Stimulated activated CD4-positive, alpha-beta T cell treated with anti-CD3 and anti-CD28 coated beads, Interleukin-15, amount 100 ng/mL, for 1 hour (primary cell): ENCODE measurements at regions not wholly inside any gene's neighbourhood (a gene's known extent, or its start where the extent isn't known, plus 50 kb on each side); places are given as distances from the start of the nearest gene placed in this dataset.

Experiments used
- DNase-seq, 2 donors: peaks; one replicate each; pipeline ENCODE4 v3.0.0-alpha.2; 2020; ENCODE audit warnings: low read depth in 1 of 2, low spot score in 1 of 2

DNA sequence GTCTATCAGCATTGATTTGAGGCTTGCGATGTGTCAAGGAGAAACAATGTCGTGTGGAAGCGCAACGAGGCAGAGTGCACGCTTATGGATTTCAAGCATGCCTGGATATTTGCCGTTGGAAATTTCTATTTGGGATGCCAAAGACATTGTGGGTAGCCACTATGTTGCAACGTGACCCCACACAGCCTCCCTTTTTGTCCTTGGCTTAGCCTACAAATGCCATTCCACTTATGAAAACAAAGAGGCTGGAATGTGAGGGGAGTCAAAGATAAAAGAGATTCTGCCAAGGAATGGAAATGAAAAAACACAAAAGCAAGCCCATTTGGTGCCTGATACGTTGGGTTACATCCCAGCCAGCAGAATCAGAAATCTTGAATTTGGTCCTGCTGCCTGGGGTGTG, 721.2 kb downstream of the GALR1 start:
- no peak for DNase-seq

DNA sequence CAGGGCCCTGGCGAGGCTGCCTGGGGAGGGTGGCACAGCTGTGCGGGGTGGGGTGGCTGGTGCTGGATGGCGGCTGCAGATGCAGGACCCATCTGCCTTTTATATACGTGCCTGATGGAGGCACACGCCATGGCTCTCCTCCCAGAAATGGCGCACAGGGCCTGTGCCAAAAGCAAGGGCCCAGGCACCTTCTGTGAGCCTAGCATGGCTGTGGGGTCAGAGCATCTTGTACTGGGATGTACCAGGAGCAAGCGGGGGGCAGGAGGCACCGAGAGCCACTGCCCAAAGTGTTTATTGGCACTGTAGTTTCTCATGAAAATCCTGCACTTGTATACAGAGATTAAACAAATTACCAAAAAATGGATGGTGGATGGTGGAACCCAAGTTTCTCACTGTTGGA, 724.1 kb downstream of the GALR1 start:
- no peak for DNase-seq

DNA sequence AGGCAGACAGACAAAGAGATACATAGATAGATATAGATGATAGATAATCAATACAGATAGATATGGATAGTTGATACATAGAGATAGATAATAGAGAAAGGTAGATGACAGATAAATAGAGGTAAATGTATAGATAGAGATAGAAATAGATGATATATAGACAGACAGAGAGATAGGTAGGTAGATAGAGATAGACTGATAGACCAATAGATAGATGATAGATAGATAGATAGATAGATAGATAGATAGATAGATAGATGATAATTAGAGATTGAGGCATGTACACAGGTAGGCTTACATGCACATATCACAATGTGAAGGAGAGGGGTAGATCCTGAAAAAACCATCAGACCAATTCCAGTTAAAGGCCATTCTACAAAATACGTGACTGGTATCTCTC, 724.7 kb downstream of the GALR1 start:
- no peak for DNase-seq

DNA sequence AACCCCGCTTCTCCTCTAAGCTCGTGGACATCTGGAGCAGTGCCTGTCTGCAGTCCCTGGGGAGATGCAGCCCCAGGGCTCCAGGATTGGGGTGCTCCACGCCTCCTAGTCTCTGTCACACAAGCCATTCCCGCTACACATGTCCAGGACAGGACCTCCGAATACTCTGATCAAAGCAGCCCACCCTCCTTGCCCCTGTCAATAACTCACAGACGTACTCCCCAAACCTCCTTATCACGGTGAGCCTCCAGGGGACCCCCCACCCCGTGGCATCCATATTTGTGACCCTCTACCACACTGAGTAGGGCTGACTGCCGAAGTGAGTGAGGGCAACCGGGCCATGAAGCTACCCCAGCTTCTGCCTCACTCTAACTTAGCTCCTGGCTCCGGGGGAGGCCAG, 727.7 kb downstream of the GALR1 start:
- no peak for DNase-seq

DNA sequence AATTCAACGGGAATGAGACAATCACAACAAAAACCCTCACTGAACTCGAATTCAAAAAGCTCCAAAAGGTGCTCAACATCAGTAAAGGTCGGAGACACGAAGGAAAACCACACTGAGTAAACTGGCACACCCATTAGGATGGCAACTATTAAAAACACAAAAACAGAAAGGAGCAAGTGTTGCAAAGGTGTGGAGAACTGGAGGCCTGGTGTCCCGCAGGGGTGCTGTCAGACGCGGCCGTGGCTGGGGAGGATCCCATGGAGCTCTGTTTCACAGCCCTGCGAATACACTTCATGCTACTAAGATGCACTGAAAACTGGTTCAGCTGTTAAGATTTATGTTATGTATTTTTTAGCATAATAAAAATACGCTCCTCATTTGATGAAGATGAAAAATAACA, 730.6 kb downstream of the GALR1 start:
- no peak for DNase-seq

DNA sequence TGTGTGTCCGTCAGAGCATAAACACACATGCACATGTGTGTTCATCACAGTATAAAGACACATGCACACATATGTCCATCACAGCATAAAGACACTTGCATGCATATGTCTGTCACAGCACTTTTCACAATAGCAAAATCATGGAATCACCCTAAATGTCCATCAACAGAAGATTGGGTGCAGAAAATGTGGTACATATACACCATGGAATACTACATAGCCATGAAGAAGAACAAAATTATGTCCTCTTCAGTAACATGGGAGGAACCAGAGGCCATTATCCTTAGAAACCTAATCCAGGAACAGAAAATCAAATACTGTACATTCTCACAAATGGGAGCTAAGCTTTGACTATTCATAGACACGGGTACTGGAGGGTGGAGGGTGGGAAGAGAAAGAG, 732.2 kb downstream of the GALR1 start:
- DNase-seq = no peak

DNA sequence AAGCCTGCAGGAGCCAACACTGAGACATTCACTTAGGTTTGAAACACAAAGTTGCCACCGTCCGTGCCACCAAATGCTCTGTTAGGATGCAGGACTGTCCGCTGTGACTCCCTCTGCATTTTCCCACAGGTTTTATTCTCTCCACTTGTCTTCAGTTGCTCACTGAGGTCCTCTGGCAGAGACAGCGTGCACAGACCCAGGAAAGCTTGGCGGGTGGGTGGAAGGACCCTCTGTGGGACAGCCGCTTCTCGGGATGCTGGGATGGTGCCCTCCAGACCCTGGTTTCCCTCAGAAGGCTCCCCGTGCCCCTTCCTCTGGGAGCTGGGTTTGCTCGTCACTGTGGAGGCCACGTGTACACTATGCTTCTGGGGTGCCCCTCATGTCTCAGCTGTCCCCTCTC, 733.6 kb downstream of the GALR1 start:
- no peak for DNase-seq

DNA sequence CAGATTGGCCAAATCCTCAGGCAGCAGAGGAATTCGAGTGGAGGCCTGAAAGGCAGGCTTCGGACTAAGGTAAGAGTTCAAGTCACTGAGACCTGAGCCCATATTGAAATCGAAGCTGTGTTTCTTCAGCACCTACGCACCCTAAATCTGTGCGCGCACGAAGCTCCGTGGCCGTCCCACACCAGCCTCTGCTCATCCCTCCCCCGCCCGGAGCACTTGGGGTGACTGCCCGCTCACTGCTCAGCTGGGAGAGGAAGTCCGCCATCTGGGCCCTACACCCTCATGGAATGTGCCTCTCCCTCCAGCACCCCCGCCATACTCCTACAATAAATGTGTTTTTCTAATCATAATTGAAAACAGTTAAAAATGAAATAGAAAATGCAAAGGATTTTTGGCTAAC, 734.5 kb downstream of the GALR1 start:
- no peak for DNase-seq

DNA sequence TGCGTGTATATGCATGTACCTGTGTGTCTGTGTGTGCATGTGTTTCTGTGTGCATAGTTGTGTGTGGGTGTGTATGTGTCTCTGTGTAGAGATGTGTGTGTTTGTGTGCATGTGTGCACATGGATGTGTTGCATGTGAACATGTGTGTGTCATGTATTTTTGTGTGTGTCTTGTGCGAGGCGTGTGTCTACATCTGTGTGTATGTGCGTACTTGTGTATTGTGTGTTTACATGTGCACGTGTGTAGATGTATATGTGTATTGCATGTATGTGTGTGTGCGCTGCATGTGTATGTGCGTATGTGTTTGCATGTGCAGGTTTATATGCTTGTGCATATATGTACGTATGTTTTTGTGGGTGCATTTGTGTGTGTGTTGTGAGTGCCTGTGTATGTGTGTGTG, 735.2 kb downstream of the GALR1 start:
- DNase-seq = no peak

DNA sequence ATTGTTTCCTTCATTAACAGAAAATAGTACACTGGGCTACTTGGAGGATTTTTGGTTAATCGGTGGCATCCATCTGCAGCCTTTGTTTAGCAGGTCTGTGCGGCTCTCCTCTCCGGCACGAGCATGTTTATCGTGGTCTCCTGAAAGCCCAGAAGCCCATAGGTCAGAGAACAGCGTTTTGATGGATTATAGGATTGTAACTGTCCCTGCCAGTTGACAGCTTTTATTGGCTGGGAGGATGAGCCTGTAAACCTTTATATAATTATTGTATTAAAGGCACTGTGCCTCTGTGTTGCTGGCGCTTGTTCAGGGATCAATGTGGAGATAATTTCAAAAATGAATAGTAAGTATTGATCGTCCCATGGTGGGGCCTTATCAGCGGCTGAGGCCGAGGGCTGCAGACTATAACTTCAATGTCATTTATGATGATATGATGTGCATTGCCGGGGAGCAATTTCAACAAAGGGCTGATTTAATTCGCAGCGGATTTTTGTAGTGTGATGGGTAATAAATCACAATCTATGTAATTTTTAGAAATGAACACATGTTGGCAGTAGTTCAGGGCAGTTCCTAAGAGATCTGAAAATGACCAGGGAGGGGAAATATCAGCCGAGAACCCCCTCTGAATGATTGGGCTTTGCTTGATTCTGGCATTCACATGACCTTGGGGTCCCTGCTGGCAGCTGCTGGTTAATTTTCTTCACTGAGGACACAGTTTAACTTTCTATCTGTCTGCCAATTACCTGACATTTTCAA, 736.1 kb downstream of the GALR1 start:
- DNase-seq = no peak

DNA sequence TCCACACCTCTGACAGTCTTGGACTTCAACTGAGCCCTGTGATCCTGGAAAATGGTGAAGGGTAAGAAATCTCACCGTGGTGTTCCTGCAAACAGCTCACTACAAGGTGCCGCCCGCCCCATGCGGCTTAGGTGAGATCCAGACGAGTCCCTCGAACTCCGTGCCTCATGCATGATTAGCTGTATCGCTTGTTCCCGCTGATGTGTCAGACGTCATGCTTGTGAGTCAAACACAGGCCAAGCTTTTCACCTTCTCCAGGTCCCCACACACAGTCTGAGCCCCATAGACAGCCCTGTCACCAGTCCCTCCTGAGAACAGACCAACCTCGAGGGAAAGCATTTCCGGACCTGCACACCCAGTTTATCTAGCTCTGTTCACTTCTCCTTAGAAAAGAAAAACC, 740.5 kb downstream of the GALR1 start:
- no peak for DNase-seq

DNA sequence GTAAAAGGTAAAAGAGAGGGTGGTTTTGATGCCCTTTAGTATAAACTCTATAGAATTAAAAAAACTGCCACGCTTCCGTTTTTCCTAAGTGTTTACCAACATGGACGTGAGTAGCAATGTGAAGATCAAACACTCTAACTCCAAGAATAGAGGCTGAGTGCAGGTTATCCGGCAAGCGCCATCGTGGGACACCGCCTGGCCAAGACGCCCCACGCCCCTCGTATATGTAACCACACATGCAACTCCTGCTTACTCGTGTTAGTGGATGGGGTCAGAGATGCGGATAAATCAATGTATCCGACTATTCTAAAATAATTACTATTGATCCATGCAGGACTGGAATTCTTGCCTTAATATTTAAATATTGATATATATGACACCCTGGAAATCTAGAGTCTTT, 741.3 kb downstream of the GALR1 start:
- no peak for DNase-seq

DNA sequence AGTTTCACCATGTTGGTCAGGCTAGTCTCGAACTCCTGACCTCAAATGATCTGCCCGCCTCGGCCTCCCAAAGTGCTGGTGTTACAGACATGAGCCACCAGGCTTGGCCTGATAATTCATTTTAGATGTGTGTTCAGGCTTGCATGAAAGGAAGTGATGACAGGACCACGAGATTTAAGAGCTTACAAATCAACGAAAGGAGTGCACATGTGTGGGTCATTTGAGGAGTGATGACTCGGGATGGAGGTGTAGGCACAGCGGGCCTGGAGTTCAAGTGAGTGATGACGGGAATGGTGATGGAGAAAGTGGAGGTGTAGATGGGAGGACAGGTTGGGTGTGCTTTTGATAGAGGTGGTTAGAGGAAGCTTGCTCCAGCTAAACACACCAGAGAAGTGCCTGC, 742.4 kb downstream of the GALR1 start:
- DNase-seq = no peak

DNA sequence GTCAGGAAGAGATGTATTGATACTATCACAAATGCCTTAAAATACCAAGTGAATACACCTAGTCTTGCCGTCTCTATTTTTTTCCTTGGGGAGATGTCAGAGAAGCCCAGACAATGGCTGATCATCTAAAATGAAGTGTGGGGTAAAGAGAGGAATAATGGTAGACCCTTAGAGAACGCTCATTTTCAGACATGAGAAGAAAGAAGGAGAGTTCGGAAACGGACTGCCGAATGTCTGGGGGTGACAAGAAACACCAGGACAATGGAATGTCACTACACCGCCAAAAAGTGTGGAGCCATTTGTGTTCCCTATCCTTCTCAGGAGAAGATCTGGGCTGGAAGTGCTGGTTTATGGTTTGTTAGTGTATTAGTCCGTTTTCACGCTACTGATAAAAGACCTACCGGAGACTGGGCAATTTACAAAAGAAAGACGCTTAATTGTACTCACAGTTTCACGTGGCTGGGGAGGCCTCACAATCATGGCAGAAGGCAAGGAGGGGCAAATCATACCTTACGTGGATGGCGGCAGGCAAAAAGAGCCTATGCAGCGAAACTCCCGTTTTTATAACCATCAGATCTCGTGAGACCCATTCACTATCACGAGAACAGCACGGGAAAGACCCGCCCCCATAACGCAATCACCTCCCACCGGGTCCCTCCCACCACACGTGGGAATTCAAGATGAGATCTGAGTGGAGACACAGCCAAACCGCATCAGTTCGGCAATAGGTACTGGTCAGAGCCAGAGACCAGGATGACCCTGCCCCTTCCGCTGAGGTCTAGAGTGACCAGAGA, 743.7 kb downstream of the GALR1 start:
- DNase-seq = no peak

DNA sequence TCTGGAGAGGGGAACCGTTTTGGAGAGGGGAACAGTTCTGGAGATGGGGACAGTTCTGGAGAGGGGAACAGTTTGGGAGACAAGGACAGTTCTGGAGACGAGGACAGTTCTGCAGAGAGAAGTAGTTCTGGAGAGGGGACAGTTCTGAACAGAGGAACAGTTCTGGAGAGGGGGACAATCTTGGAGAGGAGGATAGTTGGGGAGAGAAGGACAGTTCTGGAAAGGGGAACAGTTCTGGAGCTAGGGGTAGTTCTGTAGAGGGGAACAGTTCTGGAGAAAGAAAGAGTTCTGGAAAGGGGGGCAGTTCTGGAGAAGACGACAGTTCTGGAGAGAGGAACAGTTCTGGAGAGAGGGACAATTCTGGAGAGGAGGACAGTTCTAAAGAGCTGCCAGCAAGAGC, 745.9 kb downstream of the GALR1 start:
- DNase-seq = no peak

DNA sequence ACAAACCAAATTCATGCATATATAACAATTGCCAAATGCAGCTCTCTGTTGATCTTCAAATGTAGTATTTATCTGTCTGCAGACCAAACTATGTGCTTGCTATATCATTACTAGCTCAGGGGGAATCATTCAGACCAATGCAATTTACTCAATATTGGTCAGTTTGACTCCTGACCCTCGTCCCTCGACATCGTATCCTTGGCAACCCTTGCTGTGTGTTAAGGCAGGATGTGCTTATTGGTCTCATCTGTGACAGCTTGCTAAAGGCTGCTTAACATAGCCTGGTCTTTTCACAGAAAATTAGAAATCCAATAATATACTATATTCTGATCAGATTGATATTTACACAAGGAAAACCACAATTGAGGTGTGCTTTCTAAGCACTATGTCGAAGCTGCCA, 747.1 kb downstream of the GALR1 start:
- no peak for DNase-seq

DNA sequence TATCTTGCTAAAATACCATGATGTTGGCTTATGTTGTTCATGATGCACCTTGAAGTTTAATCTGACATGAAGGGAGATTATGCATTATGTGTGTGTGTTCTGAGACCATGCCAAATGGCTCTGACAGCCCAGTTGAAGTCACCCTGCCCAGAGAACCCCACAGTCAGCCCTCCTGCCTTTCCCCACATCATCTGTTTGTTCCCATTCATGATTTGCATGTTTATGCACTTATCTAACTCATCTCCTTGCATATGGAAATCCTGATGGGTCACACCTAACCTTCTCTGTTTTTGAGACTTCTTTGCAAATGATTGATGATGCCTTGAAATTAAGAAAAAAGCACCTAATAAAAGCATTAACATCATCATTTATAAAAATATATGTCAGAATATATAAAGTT, 752.2 kb downstream of the GALR1 start:
- no peak for DNase-seq

DNA sequence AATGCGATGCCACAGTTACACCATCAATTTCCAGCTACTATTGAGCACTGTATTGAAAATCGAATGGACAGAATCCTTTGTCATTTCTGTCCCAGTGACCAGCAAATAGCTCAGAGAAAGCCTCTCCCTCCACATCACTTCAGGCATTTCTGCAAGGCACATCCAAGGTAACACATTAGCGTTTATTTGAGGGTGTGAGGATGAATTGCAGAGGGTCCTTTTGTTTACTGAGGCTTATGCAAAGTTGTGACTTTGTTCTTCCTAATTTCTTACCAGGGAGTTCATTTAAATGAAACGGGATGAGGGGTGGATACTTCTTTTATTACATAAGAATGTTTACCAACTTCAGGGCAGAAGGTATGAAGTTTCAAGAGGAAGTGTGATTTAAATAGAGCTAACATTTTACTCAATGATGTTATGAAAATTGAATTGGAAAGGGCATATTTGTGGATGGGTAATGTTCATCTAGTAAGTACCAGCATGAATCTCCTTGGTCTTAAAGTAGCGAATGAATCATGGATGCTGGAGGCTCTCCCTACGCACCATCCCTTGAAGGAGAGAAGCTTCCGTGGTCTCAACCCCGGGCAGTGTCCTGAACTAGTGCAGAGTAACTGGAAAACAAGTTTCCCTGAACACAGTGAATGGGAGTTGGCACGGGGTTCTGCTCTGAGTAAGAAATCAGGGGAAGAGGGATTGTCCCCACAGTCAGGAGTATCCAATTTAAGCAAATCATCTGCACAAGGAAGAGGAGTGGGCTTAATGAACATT, 756.5 kb downstream of the GALR1 start:
- DNase-seq = no peak

DNA sequence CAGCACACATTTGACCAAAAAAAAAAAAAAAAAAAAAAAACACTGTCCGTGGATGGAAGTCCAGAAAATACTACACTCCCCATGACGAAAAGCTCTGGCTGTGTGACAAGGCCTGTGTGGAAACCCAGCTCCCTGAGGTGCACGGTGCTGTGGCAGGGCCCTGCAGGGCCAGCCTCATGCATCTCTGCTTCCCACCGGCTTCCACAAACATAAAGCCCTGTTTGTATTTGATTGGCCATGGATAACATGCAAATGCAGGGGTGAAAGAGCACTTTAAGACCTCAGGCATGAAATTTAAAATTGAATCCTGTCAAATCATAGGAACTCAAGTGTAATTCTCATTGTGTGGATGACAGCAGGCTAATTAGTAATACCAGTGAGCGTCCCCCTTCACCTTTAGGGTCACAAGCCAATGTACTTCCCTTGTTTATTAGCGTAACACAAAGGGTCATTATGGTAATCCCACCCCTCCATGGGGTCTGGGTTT, 757.2 kb downstream of the GALR1 start:
- no peak for DNase-seq

DNA sequence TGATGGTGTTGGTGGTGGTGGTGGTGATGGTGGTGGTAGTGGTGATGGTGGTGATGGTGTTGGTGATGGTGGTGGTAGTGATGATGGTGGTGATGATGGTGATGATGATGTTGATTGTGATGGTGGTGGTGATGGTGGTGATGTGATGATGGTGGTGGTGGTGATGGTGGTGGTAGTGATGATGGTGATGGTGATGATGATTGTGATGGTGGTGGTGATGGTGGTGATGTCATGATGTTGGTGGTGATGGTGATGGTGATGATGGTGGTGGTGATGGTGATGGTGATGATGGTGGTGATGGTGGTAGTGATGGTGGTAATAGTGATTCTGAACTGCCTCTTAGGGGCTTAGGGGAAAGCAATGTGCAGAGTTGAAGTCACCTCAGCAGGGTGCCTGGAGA, 760.7 kb downstream of the GALR1 start:
- no peak for DNase-seq

DNA sequence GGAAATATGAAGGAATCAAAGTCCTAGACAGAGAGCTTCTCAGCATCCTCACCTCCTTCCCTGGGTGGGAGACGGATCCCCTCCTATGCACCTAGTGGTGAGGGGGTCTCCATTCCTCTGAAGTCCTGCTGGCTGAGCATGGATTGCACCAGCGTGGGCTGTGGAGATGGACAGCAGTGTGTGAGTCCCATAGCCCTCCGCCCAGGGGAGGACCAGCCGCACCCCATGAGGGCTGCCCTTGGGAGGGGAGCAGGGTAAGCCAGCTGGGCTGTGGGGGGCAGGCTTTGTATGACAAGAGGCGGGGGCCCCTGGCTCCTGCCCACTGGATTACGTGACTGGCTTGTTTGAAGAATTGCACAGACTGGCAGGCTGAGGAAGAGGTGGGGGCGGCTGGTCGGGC, 768.2 kb downstream of the GALR1 start:
- DNase-seq = no peak

DNA sequence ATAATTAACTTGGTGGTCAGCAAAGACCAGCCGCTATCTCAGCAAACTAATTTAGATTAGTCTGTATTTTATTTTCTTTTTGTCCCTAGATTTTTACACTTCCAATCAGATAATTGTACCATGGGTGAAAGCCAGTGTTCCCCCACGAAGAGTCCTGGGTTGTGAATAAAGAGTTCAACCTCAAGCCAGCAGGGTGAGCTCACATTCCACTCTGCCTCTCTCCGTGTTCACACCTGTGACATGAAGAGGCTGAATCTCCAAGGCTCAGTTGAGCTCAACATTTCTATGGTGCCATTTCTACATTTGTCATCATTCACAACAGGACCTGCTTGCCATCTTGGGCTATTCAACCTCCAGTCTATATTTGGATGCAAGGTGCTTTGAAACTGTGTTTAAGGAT, 771.5 kb downstream of the GALR1 start:
- DNase-seq = no peak
